A549 (cell line): ENCODE measurements at regions not wholly inside any gene's neighbourhood (a gene's known extent, or its start where the extent isn't known, plus 50 kb on each side); places are given as distances from the start of the nearest gene placed in this dataset.

Source experiments
- ATAC-seq, 2 experiments: fragments of 200-7000 bp in 1 of 2; fragments of >200 bp in 1 of 2; cut with Nextera tagmentation in 1 of 2; cut with Tn5 transposase in 1 of 2; 3 replicates each; pipeline versions ENCODE4 v1.8.0 to v1.9.1; 2018 to 2020; ENCODE audit warnings: mild to moderate bottlenecking in 1 of 2, moderate library complexity in 1 of 2
- CTCF ChIA-PET: fragments of 300-600 bp; sonication (Branson Sonifier 250); formaldehyde crosslinking; extraction: SDS; loops from one replicate; lab custom pipeline; 2021; ENCODE audit warnings: antibody characterized with exemption, inconsistent platforms; lab: Yijun Ruan, JAX
- POLR2A ChIA-PET: fragments of 350-600 bp; formaldehyde crosslinking; extraction: SDS; loops from one replicate; lab custom pipeline; 2021; ENCODE audit warnings: antibody characterized with exemption, inconsistent platforms; lab: Yijun Ruan, JAX
- DNase-seq, 2 experiments: peaks; one replicate each; pipeline versions ENCODE4 v3.0.0 to v3.0.0-alpha.2; 2011 to 2016; ENCODE audit warnings: low read depth in 1 of 2, low spot score in 1 of 2
- FAIRE-seq: peaks from 2 replicates; lab custom pipeline; 2011; peaks lifted over from hg19 to GRCh38; lab: Jason Lieb, UNC
- H3K27ac ChIP-seq, 2 experiments: fragments of >200 bp; sonication (Bioruptor Twin); formaldehyde crosslinking; 3 replicates each; pipeline ENCODE4 v1.5.1; 2016 to 2017
- H3K4me1 ChIP-seq: fragments of >200 bp; sonication (Bioruptor Twin); formaldehyde crosslinking; 3 replicates; pipeline ENCODE4 v1.6.1; 2016
- H3K4me2 ChIP-seq: fragments of >200 bp; sonication (Bioruptor Twin); formaldehyde crosslinking; 3 replicates; pipeline ENCODE4 v1.6.1; 2016
- H3K4me3 ChIP-seq: fragments of >200 bp; sonication (Bioruptor Twin); formaldehyde crosslinking; 3 replicates; pipeline ENCODE4 v1.5.1; 2016
- H3K9me3 ChIP-seq: fragments of >200 bp; sonication (Bioruptor Twin); formaldehyde crosslinking; 3 replicates; pipeline ENCODE4 v1.6.1; 2016
- BHLHE40 ChIP-seq: IDR thresholded peaks from 2 replicates; pipeline ENCODE4 v1.6.1; 2012; ENCODE audit warnings: low read depth, low read length, inconsistent platforms
- CBX2 ChIP-seq: fragments of 200-600 bp; sonication (generic); IDR thresholded peaks from 2 replicates; pipeline ENCODE4 v1.6.1; 2016; ENCODE audit warnings: low read depth, mild to moderate bottlenecking, borderline replicate concordance
- CBX8 ChIP-seq: fragments of 200-600 bp; sonication (generic); IDR thresholded peaks from 2 replicates; pipeline ENCODE4 v1.6.1; 2016
- CHD4 ChIP-seq: fragments of 200-600 bp; sonication (generic); IDR thresholded peaks from 2 replicates; pipeline ENCODE4 v1.6.1; 2016; ENCODE audit warnings: antibody characterized with exemption, mild to moderate bottlenecking, borderline replicate concordance
- EHMT2 ChIP-seq: fragments of 200-600 bp; sonication (generic); IDR thresholded peaks from 2 replicates; pipeline ENCODE4 v1.6.1; 2016; ENCODE audit warnings: antibody characterized with exemption, low read depth, mild to moderate bottlenecking, moderate library complexity
- GATA3 ChIP-seq: IDR thresholded peaks from 2 replicates; pipeline ENCODE4 v1.6.1; 2012; ENCODE audit warnings: borderline replicate concordance
- HEYL ChIP-seq: fragments of 250-450 bp; sonication (Bioruptor Pico); IDR thresholded peaks from 2 replicates; pipeline ENCODE4 v1.8.0; 2021; ENCODE audit warnings: mild to moderate bottlenecking, moderate library complexity
- HOXA7 ChIP-seq: fragments of 250-450 bp; sonication (Bioruptor Pico); IDR thresholded peaks from 2 replicates; pipeline ENCODE4 v1.5.0; 2020; ENCODE audit warnings: mild to moderate bottlenecking, moderate library complexity
- HOXB13 ChIP-seq: fragments of 250-450 bp; sonication (Bioruptor Pico); IDR thresholded peaks from 2 replicates; pipeline ENCODE4 v1.5.0; 2020; ENCODE audit warnings: low read depth, mild to moderate bottlenecking, moderate library complexity
- JUNB ChIP-seq: fragments of >200 bp; sonication (Bioruptor Twin); formaldehyde crosslinking; IDR thresholded peaks from 2 replicates; pipeline ENCODE4 v1.6.1; 2016
- KDM5A ChIP-seq: fragments of 200-600 bp; sonication (generic); IDR thresholded peaks from 2 replicates; pipeline ENCODE4 v1.6.1; 2016; ENCODE audit warnings: antibody characterized with exemption, mild to moderate bottlenecking
- MAFK ChIP-seq: fragments of 450-650 bp; IDR thresholded peaks from 2 replicates; pipeline ENCODE4 v1.6.1; 2014; ENCODE audit not compliant: partially characterized antibody
- NFE2L2 ChIP-seq: fragments of 150-350 bp; conservative IDR thresholded peaks from 2 replicates; pipeline ENCODE4 v1.6.1; 2014; ENCODE audit warnings: low read length
- PHF8 ChIP-seq: fragments of 200-600 bp; sonication (generic); IDR thresholded peaks from 2 replicates; pipeline ENCODE4 v1.6.1; 2016; ENCODE audit warnings: low read depth, mild to moderate bottlenecking, antibody characterized with exemption, moderate library complexity, borderline replicate concordance
- POLR2A ChIP-seq: IDR thresholded peaks from 2 replicates; pipeline ENCODE4 v1.6.1; 2012; ENCODE audit warnings: mild to moderate bottlenecking, low read length
- POLR2AphosphoS2 ChIP-seq: conservative IDR thresholded peaks from 2 replicates; pipeline ENCODE4 v1.6.1; 2012; ENCODE audit warnings: low read length, improper control_type of control experiment, inconsistent platforms
- RAD21 ChIP-seq, 2 experiments: fragments of >200 bp in 1 of 2; sonication (Bioruptor Twin) in 1 of 2; formaldehyde crosslinking in 1 of 2; IDR thresholded peaks in 1 of 2; conservative IDR thresholded peaks in 1 of 2; 2 replicates in 1 of 2; 3 replicates in 1 of 2; pipeline ENCODE4 v1.6.1; 2012 to 2018; ENCODE audit warnings: inconsistent platforms in 1 of 2
- RARB ChIP-seq: fragments of 250-450 bp; sonication (Bioruptor Pico); IDR thresholded peaks from 2 replicates; pipeline ENCODE4 v1.8.0; 2021; ENCODE audit warnings: mild to moderate bottlenecking, moderate library complexity
- RFX5 ChIP-seq: fragments of 450-650 bp; IDR thresholded peaks from 2 replicates; pipeline ENCODE4 v1.7.1; 2014; ENCODE audit warnings: antibody characterized with exemption, mild to moderate bottlenecking, moderate library complexity
- SMC3 ChIP-seq: fragments of >200 bp; sonication (Bioruptor Twin); formaldehyde crosslinking; IDR thresholded peaks from 3 replicates; pipeline ENCODE4 v1.6.1; 2018; ENCODE audit warnings: inconsistent platforms
- TFCP2L1 ChIP-seq: fragments of 250-450 bp; sonication (Bioruptor Pico); IDR thresholded peaks from 2 replicates; pipeline ENCODE4 v1.5.0; 2021; ENCODE audit warnings: mild to moderate bottlenecking
- ZNF302 ChIP-seq: fragments of 250-450 bp; sonication (Bioruptor Pico); IDR thresholded peaks from 2 replicates; pipeline ENCODE4 v1.9.0; 2021; ENCODE audit warnings: inconsistent platforms, mild to moderate bottlenecking, moderate library complexity
- ZSCAN20 ChIP-seq: fragments of 250-450 bp; sonication (Bioruptor Pico); IDR thresholded peaks from 2 replicates; pipeline ENCODE4 v1.8.0; 2022; ENCODE audit warnings: mild to moderate bottlenecking, moderate library complexity
- WGBS: methylation state at CpG from one replicate; pipeline ENCODE4 v1.1.6; 2017; ENCODE audit errors: missing lambda C conversion rate; 5-methylcytosine and 5-hydroxymethylcytosine counted together
- TF ChIP-seq, protein P1 (sequence below): fragments of 150-350 bp; IDR thresholded peaks from 2 replicates; pipeline ENCODE4 v1.6.1; 2014; ENCODE audit warnings: low read depth, mild to moderate bottlenecking, low read length
- TF ChIP-seq, protein P2 (sequence below): IDR thresholded peaks from 2 replicates; pipeline ENCODE4 v1.6.1; 2012
- TF ChIP-seq, protein P3 (sequence below): fragments of 250-450 bp; sonication (Bioruptor Pico); IDR thresholded peaks from 2 replicates; pipeline ENCODE4 v1.5.0; 2020; ENCODE audit warnings: low read depth, mild to moderate bottlenecking, moderate library complexity
- TF ChIP-seq, protein P4 (sequence below): fragments of >200 bp; sonication (Bioruptor Twin); formaldehyde crosslinking; IDR thresholded peaks from 2 replicates; pipeline ENCODE4 v1.6.1; 2016
- TF ChIP-seq, protein P5 (sequence below): fragments of >200 bp; sonication (Bioruptor Twin); formaldehyde crosslinking; IDR thresholded peaks from 3 replicates; pipeline ENCODE4 v1.5.1; 2016

DNA sequence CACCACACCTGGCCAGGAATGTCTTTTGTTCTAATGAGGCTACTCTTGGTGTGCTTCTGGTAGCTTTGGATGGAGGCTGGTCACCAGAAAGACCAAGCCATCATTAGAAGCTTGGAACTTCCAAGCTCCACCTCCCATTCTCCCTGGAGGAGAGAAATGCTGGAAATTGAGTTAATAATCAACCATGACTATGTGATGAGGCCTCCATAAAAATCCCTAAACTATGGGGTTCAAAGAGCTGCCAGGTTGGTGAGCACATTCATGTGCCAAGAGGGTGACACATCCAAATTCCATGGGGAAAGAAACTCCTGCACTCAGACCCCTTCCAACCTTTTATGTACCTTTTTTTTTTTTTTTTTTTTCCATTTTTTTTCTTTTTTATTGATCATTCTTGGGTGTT lies 105.5 kb upstream of the SPATA31C2 start:
- ATAC-seq, result peak in 1 of 2 experiments; percentile 48; a peak in 3 of 6 replicates

DNA sequence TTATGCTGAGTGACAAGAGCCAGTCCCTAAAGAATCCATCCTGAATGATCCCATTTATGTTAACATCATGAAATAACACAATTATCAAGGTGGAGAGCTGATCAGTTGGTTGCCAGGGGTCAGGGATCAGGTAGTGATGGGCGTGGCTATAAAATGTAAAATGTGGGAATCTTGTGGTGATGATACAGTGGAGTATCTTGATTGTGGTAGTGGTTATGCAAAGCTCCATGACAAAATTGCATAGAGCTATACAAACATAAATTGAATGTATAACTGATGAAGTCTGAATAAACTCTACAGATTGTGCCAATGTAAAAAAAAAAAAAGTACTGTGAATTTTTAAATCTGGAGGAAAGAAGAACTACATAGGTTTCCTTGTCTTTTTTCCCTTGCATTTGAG lies 104.6 kb upstream of the SPATA31C2 start:
- WGBS, result 46% methylated on average over 1 of the region's 1 CpG
- peaks cover 18% of the 10 kb centered on the region for H3K4me1 ChIP-seq
- no peak for TF ChIP-seq CHD4
- no peak for TF ChIP-seq TFCP2L1
- TF ChIP-seq HOXA7, result no peak
- TF ChIP-seq, protein P1, sequence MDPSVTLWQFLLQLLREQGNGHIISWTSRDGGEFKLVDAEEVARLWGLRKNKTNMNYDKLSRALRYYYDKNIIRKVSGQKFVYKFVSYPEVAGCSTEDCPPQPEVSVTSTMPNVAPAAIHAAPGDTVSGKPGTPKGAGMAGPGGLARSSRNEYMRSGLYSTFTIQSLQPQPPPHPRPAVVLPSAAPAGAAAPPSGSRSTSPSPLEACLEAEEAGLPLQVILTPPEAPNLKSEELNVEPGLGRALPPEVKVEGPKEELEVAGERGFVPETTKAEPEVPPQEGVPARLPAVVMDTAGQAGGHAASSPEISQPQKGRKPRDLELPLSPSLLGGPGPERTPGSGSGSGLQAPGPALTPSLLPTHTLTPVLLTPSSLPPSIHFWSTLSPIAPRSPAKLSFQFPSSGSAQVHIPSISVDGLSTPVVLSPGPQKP, result no peak
- TF ChIP-seq, protein P2, sequence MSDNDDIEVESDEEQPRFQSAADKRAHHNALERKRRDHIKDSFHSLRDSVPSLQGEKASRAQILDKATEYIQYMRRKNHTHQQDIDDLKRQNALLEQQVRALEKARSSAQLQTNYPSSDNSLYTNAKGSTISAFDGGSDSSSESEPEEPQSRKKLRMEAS, result no peak
- no peak for TF ChIP-seq RAD21 (conservative IDR thresholded peaks at IDR 0.05 in 1 of 2, IDR thresholded peaks at IDR 0.05 in 1 of 2)
- no peak for TF ChIP-seq CBX8
- no peak for TF ChIP-seq RFX5
- TF ChIP-seq PHF8, result no peak
- no peak for TF ChIP-seq SMC3
- TF ChIP-seq HEYL, result no peak
- no peak for TF ChIP-seq HOXB13 (CRISPR knock-in tag)
- TF ChIP-seq ZNF302 (CRISPR knock-in tag), result no peak
- TF ChIP-seq, protein P3, sequence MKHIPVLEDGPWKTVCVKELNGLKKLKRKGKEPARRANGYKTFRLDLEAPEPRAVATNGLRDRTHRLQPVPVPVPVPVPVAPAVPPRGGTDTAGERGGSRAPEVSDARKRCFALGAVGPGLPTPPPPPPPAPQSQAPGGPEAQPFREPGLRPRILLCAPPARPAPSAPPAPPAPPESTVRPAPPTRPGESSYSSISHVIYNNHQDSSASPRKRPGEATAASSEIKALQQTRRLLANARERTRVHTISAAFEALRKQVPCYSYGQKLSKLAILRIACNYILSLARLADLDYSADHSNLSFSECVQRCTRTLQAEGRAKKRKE, result no peak
- TF ChIP-seq, protein P4, sequence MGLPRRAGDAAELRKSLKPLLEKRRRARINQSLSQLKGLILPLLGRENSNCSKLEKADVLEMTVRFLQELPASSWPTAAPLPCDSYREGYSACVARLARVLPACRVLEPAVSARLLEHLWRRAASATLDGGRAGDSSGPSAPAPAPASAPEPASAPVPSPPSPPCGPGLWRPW, result no peak
- TF ChIP-seq NFE2L2, result no peak
- TF ChIP-seq CBX2, result no peak
- no peak for TF ChIP-seq BHLHE40
- TF ChIP-seq, all 56 proteins: peak for 0
- FAIRE-seq, result no peak
- Histone ChIP-seq H3K4me3 (no peak overlapping the region), H3K9me3 (no peaks in the 10 kb centered on the region), H3K27ac (peak overlapping the region in 1 of 2 experiments; percentile 78; a peak in 3 of 6 replicates), H3K4me2 (no peak overlapping the region)
- DNase-seq, result no peak
- POLR2A ChIA-PET, result no interaction called here
- CTCF ChIA-PET, result interaction anchor here (0.6 to 0.9 kb wide), 3 partner anchors 20 to 558 kb away, joined by 3 to 4 read pairs (median 3); no protein-coding TSS in a partner anchor
- no peak for ATAC-seq

More for the DNA sequence above, 105.5 kb upstream of the SPATA31C2 start:
- H3K4me1 ChIP-seq, result peaks cover 18% of the 10 kb centered on the region
- ChIA-PET POLR2A (no interaction called here), CTCF (interaction anchor here (0.6 to 0.9 kb wide), 2 partner anchors 21 to 134 kb away, joined by 3 read pairs; no protein-coding TSS in a partner anchor)
- DNase-seq, result peak in 1 of 2 experiments; percentile 26
- peak overlapping the region; percentile 51 to 78; a peak in 5 of 6 replicates for H3K27ac ChIP-seq
- H3K4me3 ChIP-seq, result no peak overlapping the region
- TF ChIP-seq KDM5A (no peak), EHMT2 (no peak), GATA3 (peak; percentile 26; the same call in 1 of the 2 replicates)
- no peak for FAIRE-seq
- no peaks in the 10 kb centered on the region for H3K9me3 ChIP-seq
- peak overlapping the region; percentile 52; the same call in 2 of the 3 replicates for H3K4me2 ChIP-seq

DNA sequence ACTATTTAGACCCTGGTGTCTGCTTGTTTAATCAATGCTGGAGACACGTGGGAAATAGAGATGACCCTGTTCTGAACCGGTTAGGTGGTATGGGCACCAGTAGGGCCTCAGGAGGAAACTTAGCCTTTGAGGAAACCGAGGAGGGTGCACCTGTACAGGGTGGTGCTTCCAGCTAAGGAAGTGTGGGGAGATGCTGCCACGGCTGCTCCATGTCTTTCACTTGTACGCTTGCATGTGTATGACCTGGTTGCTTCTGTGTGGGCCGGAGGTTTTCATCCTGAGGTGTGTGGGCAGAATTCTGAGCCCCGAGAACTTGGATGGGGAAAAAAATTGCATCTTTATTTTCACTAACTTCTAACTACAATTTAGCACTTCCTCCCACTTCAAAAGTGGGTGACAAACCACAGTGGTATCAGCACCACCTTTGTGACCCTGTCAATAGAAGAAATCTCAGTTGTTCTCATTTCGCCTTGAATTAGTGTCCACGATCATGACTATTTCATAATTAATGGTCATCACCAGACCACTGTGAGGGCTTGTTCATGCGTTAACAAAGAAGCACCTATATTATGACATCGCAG lies 99.8 kb upstream of the SPATA31C2 start:
- DNase-seq (no peak), FAIRE-seq (no peak)
- 76% methylated on average over 11 of the region's 11 CpGs for WGBS
- Histone ChIP-seq H3K4me1 (peaks cover 5% of the 10 kb centered on the region; the same call in 2 of the 3 replicates), H3K4me2 (no peak overlapping the region), H3K27ac (no peak overlapping the region), H3K9me3 (no peaks in the 10 kb centered on the region)
- TF ChIP-seq, protein P5, sequence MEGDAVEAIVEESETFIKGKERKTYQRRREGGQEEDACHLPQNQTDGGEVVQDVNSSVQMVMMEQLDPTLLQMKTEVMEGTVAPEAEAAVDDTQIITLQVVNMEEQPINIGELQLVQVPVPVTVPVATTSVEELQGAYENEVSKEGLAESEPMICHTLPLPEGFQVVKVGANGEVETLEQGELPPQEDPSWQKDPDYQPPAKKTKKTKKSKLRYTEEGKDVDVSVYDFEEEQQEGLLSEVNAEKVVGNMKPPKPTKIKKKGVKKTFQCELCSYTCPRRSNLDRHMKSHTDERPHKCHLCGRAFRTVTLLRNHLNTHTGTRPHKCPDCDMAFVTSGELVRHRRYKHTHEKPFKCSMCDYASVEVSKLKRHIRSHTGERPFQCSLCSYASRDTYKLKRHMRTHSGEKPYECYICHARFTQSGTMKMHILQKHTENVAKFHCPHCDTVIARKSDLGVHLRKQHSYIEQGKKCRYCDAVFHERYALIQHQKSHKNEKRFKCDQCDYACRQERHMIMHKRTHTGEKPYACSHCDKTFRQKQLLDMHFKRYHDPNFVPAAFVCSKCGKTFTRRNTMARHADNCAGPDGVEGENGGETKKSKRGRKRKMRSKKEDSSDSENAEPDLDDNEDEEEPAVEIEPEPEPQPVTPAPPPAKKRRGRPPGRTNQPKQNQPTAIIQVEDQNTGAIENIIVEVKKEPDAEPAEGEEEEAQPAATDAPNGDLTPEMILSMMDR, result no peak
- TF ChIP-seq MAFK (no peak), ZSCAN20 (no peak), POLR2A (no peak), JUNB (no peak), POLR2AphosphoS2 (no peak), HOXA7 (no peak), EHMT2 (no peak), RARB (CRISPR knock-in tag) (no peak), RFX5 (no peak)
- TF ChIP-seq, all 56 proteins: peak for 0
- POLR2A ChIA-PET, result no interaction called here
- CTCF ChIA-PET, result no interaction called here
- ATAC-seq, result no peak
- no peak overlapping the region for H3K4me3 ChIP-seq
